WTC11 (cell line): ENCODE measurements at regions not wholly inside any gene's neighbourhood (a gene's known extent, or its start where the extent isn't known, plus 50 kb on each side); places are given as distances from the start of the nearest gene placed in this dataset.

Experiments used
- CTCF ChIP-seq: fragments of 200-600 bp; IDR thresholded peaks from 2 replicates; pipeline ENCODE4 v1.8.0; 2022; ENCODE audit warnings: antibody characterized with exemption
- E2F1 ChIP-seq: sonication (generic); formaldehyde crosslinking; IDR thresholded peaks from 2 replicates; pipeline ENCODE4 v1.8.0; 2022; ENCODE audit warnings: mild to moderate bottlenecking, missing genetic modification reagents
- E2F4 ChIP-seq: sonication (generic); formaldehyde crosslinking; IDR thresholded peaks from 2 replicates; pipeline ENCODE4 v1.8.1; 2022; ENCODE audit warnings: low read depth, mild to moderate bottlenecking, moderate library complexity, missing genetic modification reagents, borderline replicate concordance
- ELF4 ChIP-seq: sonication (generic); formaldehyde crosslinking; IDR thresholded peaks from 2 replicates; pipeline ENCODE4 v1.8.1; 2022; ENCODE audit warnings: low read depth, mild to moderate bottlenecking, moderate library complexity, missing genetic modification reagents
- EMX1 ChIP-seq: fragments of 250-450 bp; sonication (Bioruptor Pico); IDR thresholded peaks from 2 replicates; pipeline ENCODE4 v1.8.0; 2021; ENCODE audit warnings: mild to moderate bottlenecking
- ESRRA ChIP-seq: sonication (generic); formaldehyde crosslinking; IDR thresholded peaks from 2 replicates; pipeline ENCODE4 v1.8.1; 2022; ENCODE audit warnings: mild to moderate bottlenecking, missing genetic modification reagents, borderline replicate concordance
- FOXJ3 ChIP-seq: sonication (generic); formaldehyde crosslinking; IDR thresholded peaks from 2 replicates; pipeline ENCODE4 v1.9.0; 2021; ENCODE audit warnings: missing genetic modification reagents, mild to moderate bottlenecking, borderline replicate concordance
- GABPB1 ChIP-seq: sonication (generic); formaldehyde crosslinking; IDR thresholded peaks from 2 replicates; pipeline ENCODE4 v1.8.1; 2023; ENCODE audit warnings: mild to moderate bottlenecking, missing genetic modification reagents
- JUN ChIP-seq: sonication (generic); formaldehyde crosslinking; IDR thresholded peaks from 2 replicates; pipeline ENCODE4 v1.8.0; 2023; ENCODE audit warnings: mild to moderate bottlenecking, missing genetic modification reagents
- MAX ChIP-seq: sonication (generic); formaldehyde crosslinking; IDR thresholded peaks from 2 replicates; pipeline ENCODE4 v1.8.0; 2022; ENCODE audit warnings: mild to moderate bottlenecking, missing genetic modification reagents
- NFYB ChIP-seq: sonication (generic); formaldehyde crosslinking; conservative IDR thresholded peaks from 2 replicates; pipeline ENCODE4 v1.8.0; 2022; ENCODE audit warnings: low read depth, missing genetic modification reagents
- SMAD3 ChIP-seq: sonication (generic); formaldehyde crosslinking; IDR thresholded peaks from 2 replicates; pipeline ENCODE4 v1.8.0; 2022; ENCODE audit warnings: missing genetic modification reagents, mild to moderate bottlenecking, borderline replicate concordance
- SP1 ChIP-seq: sonication (generic); formaldehyde crosslinking; conservative IDR thresholded peaks from 2 replicates; pipeline ENCODE4 v1.8.1; 2022; ENCODE audit warnings: missing genetic modification reagents
- USF1 ChIP-seq: sonication (generic); formaldehyde crosslinking; IDR thresholded peaks from 2 replicates; pipeline ENCODE4 v1.8.0; 2022; ENCODE audit warnings: mild to moderate bottlenecking, missing genetic modification reagents

- TF ChIP-seq CTCF (no peak), JUN (CRISPR knock-in tag) (no peak), MAX (CRISPR knock-in tag) (no peak), EMX1 (CRISPR knock-in tag) (no peak), NFYB (CRISPR knock-in tag) (no peak), SP1 (no peak), GABPB1 (CRISPR knock-in tag) (no peak), E2F1 (no peak), FOXJ3 (CRISPR knock-in tag) (no peak), SMAD3 (CRISPR knock-in tag) (no peak), ESRRA (CRISPR knock-in tag) (no peak), USF1 (CRISPR knock-in tag) (no peak), ELF4 (CRISPR knock-in tag) (no peak), E2F4 (no peak)
Measured at GRCh38 chr13:50464349-50465251, 378.9 kb downstream of the DLEU7 start.
